GM12873 (cell line): ENCODE measurements at regions not wholly inside any gene's neighbourhood (a gene's known extent, or its start where the extent isn't known, plus 50 kb on each side); places are given as distances from the start of the nearest gene placed in this dataset.

Source experiments
- CTCF ChIP-seq: IDR thresholded peaks from 2 replicates; pipeline ENCODE4 v1.5.1; 2012; ENCODE audit warnings: low read depth, mild to moderate bottlenecking, moderate library complexity, low read length, control low read depth; ENCODE audit not compliant: insufficient read depth; ENCODE audit errors: missing control alignments

- no peak for TF ChIP-seq CTCF
Measured at GRCh38 chr12:4830556-4831210, 79.0 kb upstream of the KCNA1 start.

GRCh38 chr12:4833053-4833452, 76.7 kb upstream of the KCNA1 start:
- TF ChIP-seq CTCF, result no peak

- no peak for TF ChIP-seq CTCF
Measured at GRCh38 chr12:4833524-4833923, 76.2 kb upstream of the KCNA1 start.

- TF ChIP-seq CTCF, result no peak
Measured at GRCh38 chr12:4843907-4844306, 65.8 kb upstream of the KCNA1 start.

- no peak for TF ChIP-seq CTCF
Measured at GRCh38 chr12:4847713-4848112, 62.0 kb upstream of the KCNA1 start.

- peak; percentile 72 for TF ChIP-seq CTCF
Measured at GRCh38 chr12:4849115-4849541, 60.6 kb upstream of the KCNA1 start.

GRCh38 chr12:4849795-4850345, 59.8 kb upstream of the KCNA1 start:
- TF ChIP-seq CTCF, result no peak
